Stimulated activated CD4-positive, alpha-beta T cell treated with anti-CD3 and anti-CD28 coated beads, Interleukin-2, amount 100 ng/mL, for 24 hours (primary cell): ENCODE measurements at regions not wholly inside any gene's neighbourhood (a gene's known extent, or its start where the extent isn't known, plus 50 kb on each side); places are given as distances from the start of the nearest gene placed in this dataset.
"Not testable (repeated sequence)": the region's sequence is repeated elsewhere in the genome, so short reads cannot be mapped to it uniquely, and the experiment has no call there.

Experiments
- DNase-seq, 2 donors: peaks; one replicate each; pipeline ENCODE4 v3.0.0-alpha.2; 2020

- no peak for DNase-seq
Observed at GRCh38 chr21:22804151-22804550, 1805.9 kb downstream of the NCAM2 start.

GRCh38 chr21:22806278-22806677, 1808.1 kb downstream of the NCAM2 start:
- no peak for DNase-seq

GRCh38 chr21:22813201-22813600, 1815.0 kb downstream of the NCAM2 start:
- no peak for DNase-seq

GRCh38 chr21:22818681-22819485, 1820.7 kb downstream of the NCAM2 start:
- not testable (repeated sequence) for DNase-seq

GRCh38 chr21:22827422-22827821, 1829.2 kb downstream of the NCAM2 start:
- DNase-seq: no peak

GRCh38 chr21:22842875-22843274, 1844.7 kb downstream of the NCAM2 start:
- DNase-seq: no peak

- DNase-seq: no peak
Observed at GRCh38 chr21:22855581-22855980, 1857.4 kb downstream of the NCAM2 start.

GRCh38 chr21:22871692-22872091, 1873.5 kb downstream of the NCAM2 start:
- DNase-seq: no peak

- no peak for DNase-seq
Observed at GRCh38 chr21:22880573-22880972, 1882.4 kb downstream of the NCAM2 start.

- DNase-seq: no peak
Observed at GRCh38 chr21:22881131-22881530, 1882.9 kb downstream of the NCAM2 start.

GRCh38 chr21:22885079-22885478, 1886.9 kb downstream of the NCAM2 start:
- no peak for DNase-seq

GRCh38 chr21:22885614-22886013, 1887.4 kb downstream of the NCAM2 start:
- no peak for DNase-seq

GRCh38 chr21:22889445-22889844, 1891.2 kb downstream of the NCAM2 start:
- DNase-seq: no peak

GRCh38 chr21:22890656-22891055, 1892.4 kb downstream of the NCAM2 start:
- DNase-seq: no peak

- DNase-seq: no peak
Observed at GRCh38 chr21:22892028-22892427, 1893.8 kb downstream of the NCAM2 start.

- DNase-seq: no peak
Observed at GRCh38 chr21:22892740-22893139, 1894.5 kb downstream of the NCAM2 start.

- DNase-seq: no peak
Observed at GRCh38 chr21:22898051-22898665, 1899.9 kb downstream of the NCAM2 start.

GRCh38 chr21:22900490-22900889, 1902.3 kb downstream of the NCAM2 start:
- no peak for DNase-seq

- DNase-seq: no peak
Observed at GRCh38 chr21:22903851-22904250, 1905.6 kb downstream of the NCAM2 start.

GRCh38 chr21:22904385-22904784, 1906.2 kb downstream of the NCAM2 start:
- DNase-seq: no peak

GRCh38 chr21:22925032-22925431, 1926.8 kb downstream of the NCAM2 start:
- DNase-seq: no peak

GRCh38 chr21:22927469-22927868, 1929.3 kb downstream of the NCAM2 start:
- DNase-seq: no peak

- no peak for DNase-seq
Observed at GRCh38 chr21:22941779-22942490, 1943.7 kb downstream of the NCAM2 start.

GRCh38 chr21:22955559-22955958, 1957.3 kb downstream of the NCAM2 start:
- no peak for DNase-seq
